ENCODE measurements at regions not wholly inside any gene's neighbourhood (a gene's known extent, or its start where the extent isn't known, plus 50 kb on each side); places are given as distances from the start of the nearest gene placed in this dataset.

DNA sequence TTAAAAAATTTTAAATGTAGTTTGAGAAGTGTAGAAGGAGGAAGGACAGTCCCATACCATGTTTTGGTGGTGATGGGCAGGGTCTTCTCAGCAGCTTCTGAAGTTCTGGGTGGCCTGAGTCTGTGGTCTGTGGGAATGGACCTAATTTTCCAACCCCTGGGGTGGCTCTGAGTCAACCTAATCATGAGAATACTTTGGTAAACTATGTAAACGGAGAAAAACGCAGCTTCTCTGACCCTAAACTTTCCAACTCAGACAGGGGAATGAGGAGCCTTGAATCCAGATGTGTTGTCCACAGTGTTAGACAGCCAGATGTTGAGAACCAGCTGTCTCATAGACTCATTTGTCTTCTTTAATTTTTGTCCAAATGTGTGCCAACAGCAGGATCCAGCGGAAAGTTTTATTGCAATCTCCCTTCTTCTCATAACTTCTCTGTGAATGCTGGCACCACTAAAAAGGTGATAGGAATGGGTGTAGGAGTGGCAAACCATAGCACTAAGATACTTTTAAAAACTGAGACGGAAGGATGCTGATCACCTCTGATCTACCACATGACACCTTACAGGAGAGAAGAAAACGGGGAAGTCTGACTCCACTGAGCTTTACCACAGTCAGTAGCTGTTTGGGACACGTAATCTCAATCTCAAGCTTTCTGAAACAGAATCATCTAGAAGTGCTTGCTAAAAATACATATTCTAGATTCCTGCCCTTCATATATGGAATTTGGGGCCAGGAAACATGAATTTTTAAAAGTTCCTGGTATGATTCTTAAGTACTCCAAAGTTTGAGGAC, 90.5 kb upstream of the PHYHIPL start:
- no peaks in the 10 kb centered on the region for H3K4me1 Mint-ChIP-seq (ENCODE audit: unreplicated experiment)
- no peak overlapping the region for H3K27ac Mint-ChIP-seq

GRCh38 chr10:59087486-59087885, 89.0 kb upstream of the PHYHIPL start:
- H3K4me3 Mint-ChIP-seq = no peak overlapping the region
- H3K27ac Mint-ChIP-seq = no peak overlapping the region
- H3K4me1 Mint-ChIP-seq (ENCODE audit: unreplicated experiment) = peaks cover 8% of the 10 kb centered on the region
- H3K36me3 Mint-ChIP-seq = no peaks in the 10 kb centered on the region
- DNase-seq (ENCODE audit: extremely low spot score, unreplicated experiment) = no peak
- H3K27me3 Mint-ChIP-seq = no peaks in the 10 kb centered on the region
- peaks cover 6% of the 10 kb centered on the region for H3K9me3 Mint-ChIP-seq
- TF ChIP-seq, protein P1, sequence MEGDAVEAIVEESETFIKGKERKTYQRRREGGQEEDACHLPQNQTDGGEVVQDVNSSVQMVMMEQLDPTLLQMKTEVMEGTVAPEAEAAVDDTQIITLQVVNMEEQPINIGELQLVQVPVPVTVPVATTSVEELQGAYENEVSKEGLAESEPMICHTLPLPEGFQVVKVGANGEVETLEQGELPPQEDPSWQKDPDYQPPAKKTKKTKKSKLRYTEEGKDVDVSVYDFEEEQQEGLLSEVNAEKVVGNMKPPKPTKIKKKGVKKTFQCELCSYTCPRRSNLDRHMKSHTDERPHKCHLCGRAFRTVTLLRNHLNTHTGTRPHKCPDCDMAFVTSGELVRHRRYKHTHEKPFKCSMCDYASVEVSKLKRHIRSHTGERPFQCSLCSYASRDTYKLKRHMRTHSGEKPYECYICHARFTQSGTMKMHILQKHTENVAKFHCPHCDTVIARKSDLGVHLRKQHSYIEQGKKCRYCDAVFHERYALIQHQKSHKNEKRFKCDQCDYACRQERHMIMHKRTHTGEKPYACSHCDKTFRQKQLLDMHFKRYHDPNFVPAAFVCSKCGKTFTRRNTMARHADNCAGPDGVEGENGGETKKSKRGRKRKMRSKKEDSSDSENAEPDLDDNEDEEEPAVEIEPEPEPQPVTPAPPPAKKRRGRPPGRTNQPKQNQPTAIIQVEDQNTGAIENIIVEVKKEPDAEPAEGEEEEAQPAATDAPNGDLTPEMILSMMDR (conservative IDR thresholded peaks at IDR 0.05) = no peak

More for the DNA sequence above, 90.5 kb upstream of the PHYHIPL start:
- Mint-ChIP-seq H3K9me3 (peaks cover 6% of the 10 kb centered on the region), H3K27me3 (no peaks in the 10 kb centered on the region), H3K36me3 (no peaks in the 10 kb centered on the region), H3K4me3 (no peak overlapping the region)
- DNase-seq (ENCODE audit: extremely low spot score, unreplicated experiment) = no peak
- TF ChIP-seq, protein P1 (conservative IDR thresholded peaks at IDR 0.05) = no peak

DNA sequence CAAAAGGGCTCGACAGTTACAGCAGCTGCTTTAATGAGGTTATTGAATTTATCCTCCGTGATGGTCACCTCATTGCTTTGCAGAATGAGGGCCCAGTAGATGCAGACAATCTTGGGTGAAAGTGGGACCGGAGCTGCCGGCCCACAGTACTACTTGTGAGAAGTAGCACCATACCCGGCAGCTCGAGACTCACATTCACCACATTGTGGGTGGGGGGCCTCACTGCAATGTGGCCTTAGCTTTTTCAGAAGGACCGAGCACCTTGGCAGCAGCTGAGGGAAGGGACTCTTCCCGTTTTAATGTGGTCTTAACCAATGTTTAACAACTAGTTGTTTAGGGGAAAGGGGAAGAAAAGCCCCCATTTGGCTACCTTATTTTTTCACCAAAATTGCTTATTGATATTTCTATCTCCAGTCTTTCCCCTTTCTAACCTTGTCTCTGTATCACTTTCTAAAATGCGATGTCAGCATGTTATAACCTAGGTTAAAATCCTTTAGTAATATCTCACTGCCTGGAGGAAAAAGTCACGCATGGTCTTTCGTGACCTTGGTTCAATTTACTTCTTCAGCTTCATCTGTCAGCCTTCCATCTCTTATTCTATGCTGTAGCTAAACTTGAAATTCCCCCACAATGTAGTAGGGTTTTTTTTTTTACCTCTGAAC, 87.4 kb upstream of the PHYHIPL start:
- TF ChIP-seq, protein P1 (conservative IDR thresholded peaks at IDR 0.05) = no peak
- H3K9me3 Mint-ChIP-seq = peaks cover 6% of the 10 kb centered on the region
- no peak overlapping the region for H3K27ac Mint-ChIP-seq
- DNase-seq (ENCODE audit: extremely low spot score, unreplicated experiment) = no peak
- H3K4me1 Mint-ChIP-seq (ENCODE audit: unreplicated experiment) = peaks cover 17% of the 10 kb centered on the region
- no peaks in the 10 kb centered on the region for H3K27me3 Mint-ChIP-seq
- H3K36me3 Mint-ChIP-seq = no peaks in the 10 kb centered on the region
- no peak overlapping the region for H3K4me3 Mint-ChIP-seq

- Mint-ChIP-seq H3K4me3 (no peak overlapping the region), H3K4me1 (ENCODE audit: unreplicated experiment) (peaks cover 17% of the 10 kb centered on the region), H3K27me3 (no peaks in the 10 kb centered on the region), H3K27ac (no peak overlapping the region), H3K36me3 (no peaks in the 10 kb centered on the region), H3K9me3 (peaks cover 6% of the 10 kb centered on the region)
- TF ChIP-seq, protein P1 (conservative IDR thresholded peaks at IDR 0.05) = no peak
- DNase-seq (ENCODE audit: extremely low spot score, unreplicated experiment) = no peak
Measured at GRCh38 chr10:59090817-59091622, 85.4 kb upstream of the PHYHIPL start.

GRCh38 chr10:59093461-59093860, 83.0 kb upstream of the PHYHIPL start:
- Mint-ChIP-seq H3K4me1 (ENCODE audit: unreplicated experiment) (peaks cover 22% of the 10 kb centered on the region), H3K4me3 (no peak overlapping the region), H3K27me3 (no peaks in the 10 kb centered on the region), H3K27ac (no peak overlapping the region), H3K36me3 (no peaks in the 10 kb centered on the region), H3K9me3 (no peaks in the 10 kb centered on the region)
- TF ChIP-seq, protein P1 (conservative IDR thresholded peaks at IDR 0.05) = no peak
- no peak for DNase-seq (ENCODE audit: extremely low spot score, unreplicated experiment)
